Activated gamma-delta T cell treated with Interleukin-2 at 50 U/mL for 16 hours (primary cell): ENCODE measurements at regions not wholly inside any gene's neighbourhood (a gene's known extent, or its start where the extent isn't known, plus 50 kb on each side); places are given as distances from the start of the nearest gene placed in this dataset.
"Not testable (repeated sequence)": the region's sequence is repeated elsewhere in the genome, so short reads cannot be mapped to it uniquely, and the experiment has no call there.

Experiments
- DNase-seq: peaks from one replicate; pipeline ENCODE4 v3.0.0-alpha.2; 2020

DNA sequence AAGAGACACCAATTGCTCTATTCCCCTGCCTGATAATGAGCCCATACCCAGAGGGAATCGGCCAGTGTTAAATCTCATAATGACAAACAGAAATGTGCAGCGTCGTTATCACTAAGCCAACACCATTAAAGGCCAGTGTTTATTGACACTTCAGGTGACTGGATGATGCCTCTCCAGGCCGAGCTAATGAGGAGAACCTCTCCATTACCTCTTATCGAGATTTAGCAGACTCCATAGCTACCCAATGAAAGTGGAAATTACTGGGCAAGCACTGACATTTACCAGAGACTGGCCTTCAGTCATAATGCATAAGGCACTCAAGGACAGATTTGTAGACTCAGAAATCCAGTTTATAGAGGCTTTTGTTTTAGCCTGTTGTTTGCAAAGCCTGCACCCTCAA lies 669.5 kb downstream of the MAFB start:
- no peak for DNase-seq

DNA sequence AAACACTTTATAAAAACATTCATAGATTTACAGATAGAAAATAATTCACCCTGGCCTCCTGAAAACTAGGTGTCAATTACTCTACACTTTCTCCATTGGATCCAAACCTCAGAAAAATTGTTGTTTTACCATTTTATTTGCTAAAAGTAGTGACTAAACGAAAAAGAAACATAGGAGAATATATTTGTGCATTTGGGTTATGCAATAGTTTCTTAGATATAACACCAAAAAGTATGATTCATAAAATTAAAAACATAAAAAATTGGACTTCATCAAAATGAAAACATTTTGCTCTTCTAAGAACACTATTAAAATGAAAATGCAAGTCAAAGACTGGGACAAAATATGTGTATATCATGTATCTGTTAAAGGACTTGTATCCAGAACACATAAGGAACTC lies 671.3 kb downstream of the MAFB start:
- no peak for DNase-seq

DNA sequence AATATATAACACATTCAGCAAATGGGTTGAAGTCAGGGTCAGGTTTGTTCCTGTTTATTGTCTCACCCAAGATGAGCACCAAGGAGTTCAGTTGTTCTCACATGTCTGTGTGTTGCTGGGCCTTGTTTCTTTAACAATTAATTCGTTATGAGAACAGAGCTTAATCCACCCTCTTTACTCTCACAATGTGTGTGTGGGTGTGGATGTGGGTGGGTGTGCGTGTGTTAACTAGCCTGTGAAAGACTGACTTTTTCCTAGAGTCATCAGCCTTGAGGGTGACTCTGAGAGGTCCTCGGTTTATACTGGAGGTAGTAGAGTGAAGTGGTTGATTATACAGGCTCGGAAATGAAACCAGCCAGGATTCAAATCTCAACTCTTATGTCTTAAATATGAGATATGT lies 672.1 kb downstream of the MAFB start:
- DNase-seq, result no peak

DNA sequence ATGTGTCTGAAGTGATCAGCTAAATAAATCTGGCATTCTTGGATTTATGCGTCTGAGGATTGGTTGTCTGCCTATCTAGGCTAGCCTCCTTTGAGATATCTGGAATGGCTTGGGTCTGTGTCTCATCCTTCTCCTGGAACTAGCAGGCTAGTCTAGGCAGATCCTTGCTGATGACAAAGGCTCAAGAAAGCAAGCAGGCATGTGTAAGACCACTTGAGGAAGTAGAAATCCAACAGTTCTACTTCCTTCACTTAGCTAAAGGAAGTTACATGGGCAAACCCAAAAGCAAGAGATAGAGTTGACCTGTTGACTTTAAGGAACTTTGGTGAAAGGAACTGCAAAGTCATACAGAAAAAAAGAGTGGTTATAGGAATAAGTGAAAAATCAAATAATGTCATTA lies 672.6 kb downstream of the MAFB start:
- DNase-seq, result no peak

DNA sequence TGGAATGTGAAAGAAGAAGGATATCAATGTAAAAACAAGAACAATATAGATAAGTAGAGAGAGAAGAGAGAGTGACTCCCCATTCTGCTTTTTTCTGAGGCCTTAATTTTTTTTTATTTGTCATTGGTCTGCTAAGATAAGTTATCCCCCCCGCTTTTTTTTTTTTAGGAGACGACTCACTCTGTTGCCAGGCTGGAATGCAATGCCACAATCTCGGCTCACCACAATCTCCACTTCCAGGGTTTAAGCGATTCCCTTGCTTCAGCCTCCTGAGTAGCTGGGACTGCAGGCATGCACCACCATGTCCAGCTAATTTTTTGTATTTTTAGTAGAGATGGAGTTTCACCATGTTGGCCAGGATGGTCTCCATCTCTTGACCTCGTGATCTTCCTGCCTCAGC lies 677.0 kb downstream of the MAFB start:
- not testable (repeated sequence) for DNase-seq

DNA sequence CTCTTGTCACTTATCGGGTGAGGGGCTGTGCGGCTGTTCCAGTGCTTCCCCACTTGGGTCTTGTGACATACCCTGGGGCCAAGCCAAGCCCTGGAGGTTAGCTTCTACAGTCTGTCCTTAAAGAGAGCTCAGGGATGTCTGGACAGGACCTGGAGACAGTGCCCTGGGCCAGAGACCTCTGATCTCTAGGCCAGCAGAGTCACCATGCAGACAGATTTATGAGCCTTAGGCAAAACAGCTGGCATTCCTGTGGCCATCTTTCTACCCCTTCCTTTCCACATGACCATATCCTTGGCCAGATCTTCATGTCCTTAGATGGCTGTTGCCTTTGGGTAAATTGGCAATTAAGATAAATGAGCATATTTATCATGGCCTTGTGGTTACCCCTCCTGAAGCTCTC lies 678.6 kb downstream of the MAFB start:
- no peak for DNase-seq

DNA sequence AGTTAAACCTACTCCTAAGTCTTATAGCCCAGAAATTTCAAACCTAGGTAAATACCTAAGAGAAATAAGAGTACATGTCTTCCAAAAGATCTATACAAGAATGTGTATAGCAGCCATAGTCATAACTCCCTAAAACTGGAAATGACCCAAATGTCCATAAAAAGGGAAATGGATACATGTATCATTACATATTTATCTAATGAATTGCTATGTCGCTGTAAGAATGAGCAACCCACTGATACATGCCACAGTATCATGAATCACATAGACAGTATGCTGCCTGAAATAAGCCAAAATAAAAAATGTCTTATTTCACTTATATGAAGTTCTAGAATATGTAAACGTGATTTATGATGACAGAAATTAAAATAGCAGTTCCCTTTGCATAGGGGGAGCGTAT lies 679.5 kb downstream of the MAFB start:
- DNase-seq, result no peak

DNA sequence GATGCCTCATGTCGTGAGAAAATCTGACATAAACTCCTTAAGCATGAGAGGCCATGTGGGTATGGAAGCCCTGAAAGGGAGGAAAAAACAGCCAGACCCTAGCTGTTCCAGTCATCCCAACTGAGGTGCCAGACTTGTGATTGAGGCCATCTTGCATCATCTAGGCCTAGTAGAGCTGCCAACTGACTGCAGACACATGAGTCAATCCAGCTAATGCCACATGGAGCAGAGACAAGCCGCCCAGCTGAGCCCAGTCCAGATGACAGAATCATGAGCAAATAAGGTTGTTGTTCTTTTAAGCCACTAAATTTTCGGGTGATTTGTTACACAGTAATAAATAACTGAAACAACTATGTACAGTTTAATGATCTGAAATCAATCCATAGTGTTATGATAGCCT lies 680.9 kb downstream of the MAFB start:
- no peak for DNase-seq

DNA sequence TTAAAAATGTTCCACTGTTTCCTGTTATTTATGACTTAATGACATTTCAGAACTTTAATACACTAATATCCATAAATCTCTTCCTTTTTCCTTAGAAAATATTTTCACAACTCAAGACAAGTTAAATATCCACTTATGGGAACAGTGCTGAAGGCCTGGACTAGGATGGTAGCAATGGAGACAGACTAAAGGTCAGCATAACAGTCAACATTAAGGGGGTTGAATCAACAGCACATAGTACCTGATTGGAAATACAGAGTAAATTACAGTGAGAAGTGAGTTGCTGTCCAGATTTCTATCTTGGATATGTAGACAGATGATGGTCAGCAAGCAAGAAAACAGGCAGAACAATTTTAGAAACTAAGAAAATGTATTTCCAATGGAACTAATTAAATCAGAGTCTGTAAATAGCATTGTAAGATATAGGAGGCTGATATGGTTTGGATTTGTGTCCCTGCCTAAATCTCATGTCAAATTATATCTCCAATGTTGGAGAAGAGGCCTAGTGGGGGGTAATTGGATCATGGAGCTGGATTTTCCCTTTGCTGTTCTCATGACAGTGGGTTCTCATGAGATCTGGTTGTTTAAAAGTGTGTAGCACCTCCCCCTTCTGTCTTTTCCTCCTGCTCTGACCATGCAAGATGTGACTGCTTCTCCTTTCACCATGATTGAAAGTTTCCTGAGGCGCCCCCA lies 682.7 kb downstream of the MAFB start:
- DNase-seq, result no peak

DNA sequence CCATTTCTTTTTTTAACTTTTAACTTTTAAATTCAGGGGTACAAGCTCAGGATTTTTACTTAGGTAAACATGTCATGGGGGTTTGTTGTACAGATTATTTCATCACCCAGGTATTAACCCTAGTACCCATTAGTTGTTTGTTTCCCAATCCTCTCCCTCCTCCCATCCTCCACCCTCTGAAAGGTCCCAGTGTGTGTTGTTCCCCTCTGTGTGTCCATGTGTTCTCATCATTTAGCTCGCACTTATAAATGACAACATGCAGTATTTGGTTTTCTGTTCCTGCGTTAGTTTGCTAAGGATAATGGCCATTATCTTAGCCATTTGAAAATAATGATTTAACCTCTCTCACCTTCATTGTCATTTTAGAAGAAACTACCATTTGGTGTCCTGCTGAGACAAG lies 684.9 kb downstream of the MAFB start:
- DNase-seq, result not testable (repeated sequence)

DNA sequence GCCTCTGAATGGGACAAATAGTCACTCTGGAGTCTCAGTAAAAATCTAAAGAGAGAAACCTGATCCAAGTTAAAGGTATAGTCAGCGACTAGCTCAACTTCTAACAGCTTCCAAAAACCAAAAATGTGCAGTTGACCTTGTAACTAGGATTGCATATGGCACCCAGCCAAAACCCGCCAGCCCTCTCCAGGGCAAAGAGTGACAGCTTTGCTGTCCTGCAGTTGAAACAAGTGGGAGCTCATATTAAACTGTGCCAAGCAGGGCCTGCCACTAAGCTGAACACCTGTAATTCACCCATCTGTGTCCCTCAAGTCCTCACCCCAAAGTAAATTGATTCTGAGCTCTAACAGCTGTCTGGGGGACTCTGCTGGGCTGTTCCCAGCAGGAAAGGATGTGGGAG lies 695.3 kb downstream of the MAFB start:
- DNase-seq, result no peak

DNA sequence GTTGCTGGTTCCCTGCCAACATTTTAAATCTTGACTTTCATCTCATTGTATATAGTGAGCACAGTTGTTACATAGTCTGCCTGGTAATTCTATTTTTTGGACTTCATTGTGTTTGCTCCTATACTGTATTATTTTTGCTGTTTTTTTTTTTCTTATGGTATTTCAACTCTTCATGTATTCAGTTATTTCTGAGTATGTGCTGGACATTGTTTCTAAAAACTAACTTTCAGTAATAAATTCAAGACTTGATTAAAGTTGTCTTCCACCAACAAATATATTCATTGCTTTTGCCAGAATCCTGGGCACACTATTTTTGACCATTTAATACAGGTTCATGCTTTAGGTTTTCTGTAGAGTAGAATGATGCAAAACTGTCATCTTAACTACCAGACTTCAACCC lies 698.3 kb downstream of the MAFB start:
- no peak for DNase-seq

DNA sequence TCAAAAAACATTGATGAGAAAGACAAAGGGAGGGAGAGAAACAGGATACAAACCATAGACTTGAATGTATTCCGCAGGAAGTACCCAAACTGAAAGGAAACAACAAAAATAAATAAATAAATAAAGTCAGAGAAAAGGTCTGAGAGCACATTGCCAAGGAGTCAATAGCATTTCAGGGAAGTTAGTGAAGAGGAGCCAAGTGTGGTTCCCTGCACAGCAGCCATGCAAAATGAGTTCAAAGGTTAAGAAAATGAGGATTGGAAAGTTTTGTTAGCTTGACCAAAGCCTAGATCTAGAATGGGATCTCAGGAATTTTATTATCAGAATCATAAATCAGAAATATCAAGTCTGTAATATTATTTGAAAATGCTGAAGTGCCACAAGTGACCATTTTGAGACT lies 700.0 kb downstream of the MAFB start:
- no peak for DNase-seq

DNA sequence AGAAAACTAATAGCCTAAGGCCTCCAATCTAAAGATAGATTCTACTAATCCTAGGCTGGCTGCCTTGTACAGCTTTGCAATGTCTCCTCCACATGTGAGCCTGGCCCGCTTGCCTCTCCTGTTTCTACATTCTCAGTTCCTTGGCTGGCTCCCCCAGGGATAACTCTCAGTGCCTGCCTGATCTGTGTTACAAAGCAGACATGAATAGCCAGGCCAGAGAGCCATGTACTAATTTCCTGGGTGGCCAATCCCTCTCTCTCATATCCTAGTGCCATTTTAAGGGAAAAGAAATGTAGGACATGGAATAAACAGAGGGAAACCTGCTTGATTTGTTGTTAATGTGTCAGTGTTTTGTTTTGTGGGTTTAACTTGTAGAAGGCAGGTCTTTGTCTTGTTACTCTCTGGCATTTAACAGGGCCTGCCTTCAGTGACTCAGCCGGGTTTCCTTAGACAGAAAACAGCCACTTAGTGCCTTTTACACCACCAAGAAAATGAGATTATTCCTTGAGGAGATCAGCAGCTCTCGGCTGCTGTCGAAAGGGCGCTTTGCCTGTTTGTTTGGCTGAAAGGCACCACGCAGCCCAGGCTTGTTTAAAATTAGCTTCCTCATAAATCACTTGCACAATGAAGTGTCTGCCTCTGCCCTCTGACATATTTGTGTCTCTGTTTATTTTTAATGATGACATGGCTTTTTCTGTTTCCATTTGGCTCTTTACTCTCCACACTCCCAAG lies 702.7 kb downstream of the MAFB start:
- DNase-seq, result no peak

DNA sequence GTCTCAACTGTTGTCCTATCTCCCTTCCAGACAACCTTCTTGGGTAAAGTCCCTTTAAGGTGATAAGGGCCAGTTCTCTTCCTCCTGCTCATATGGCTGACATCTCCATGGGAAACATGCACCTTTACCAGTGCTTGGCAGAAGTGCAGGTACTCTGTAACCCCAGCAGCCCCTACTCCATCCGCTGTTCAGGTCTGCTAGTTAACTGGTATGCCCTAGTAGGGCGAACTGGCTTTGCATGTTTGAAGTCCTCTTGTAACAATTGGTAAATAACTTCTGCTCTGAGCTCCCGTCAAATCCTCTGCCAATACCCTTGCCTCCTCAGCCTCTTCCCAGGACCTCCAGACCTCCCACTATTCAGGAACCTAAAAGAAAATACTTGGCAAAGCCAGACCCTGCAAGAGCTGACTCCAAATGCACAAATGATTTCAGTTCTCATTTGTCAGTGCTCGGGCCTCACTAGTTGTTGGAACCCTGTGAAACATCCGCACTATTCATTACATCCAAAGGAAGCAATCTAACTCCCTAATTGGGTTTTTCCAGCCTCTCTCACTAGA lies 703.7 kb downstream of the MAFB start:
- no peak for DNase-seq

DNA sequence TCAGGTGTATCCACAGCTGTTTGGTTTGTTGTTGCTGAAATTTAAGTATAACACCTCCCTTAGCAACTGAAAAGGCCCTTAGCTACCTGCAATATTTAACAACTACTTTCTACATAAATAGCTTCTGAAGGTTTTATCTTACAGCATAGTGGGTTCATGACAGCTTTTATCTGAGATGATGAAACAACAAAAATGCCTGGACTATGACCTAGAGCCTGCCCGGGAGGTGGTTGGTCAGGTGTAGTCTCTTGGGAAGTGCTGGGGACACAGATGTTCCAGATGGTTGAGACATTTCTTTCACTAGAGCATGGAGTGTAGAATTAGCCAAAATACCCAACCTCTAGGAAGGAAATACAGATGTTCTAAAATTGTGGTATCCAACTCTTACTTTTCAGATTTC lies 705.4 kb downstream of the MAFB start:
- DNase-seq, result no peak

DNA sequence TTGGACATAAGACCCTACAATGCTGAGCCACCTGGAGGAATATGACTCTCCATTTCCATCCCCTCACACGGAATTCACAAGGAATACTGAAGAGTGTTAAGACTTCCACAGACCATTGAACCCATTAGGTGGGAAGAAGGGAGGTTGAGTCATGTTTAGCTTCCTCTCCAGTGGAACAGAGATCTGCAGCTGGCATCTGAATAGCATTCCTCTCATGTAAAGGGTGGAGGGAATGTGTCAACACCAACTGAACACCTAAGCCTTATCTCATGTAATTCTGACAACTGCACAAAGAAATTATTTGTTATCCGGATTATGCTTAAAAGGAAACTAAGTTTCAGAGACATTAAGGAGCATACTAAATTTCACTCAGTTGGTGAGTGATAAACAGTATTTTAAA lies 705.9 kb downstream of the MAFB start:
- DNase-seq, result no peak

DNA sequence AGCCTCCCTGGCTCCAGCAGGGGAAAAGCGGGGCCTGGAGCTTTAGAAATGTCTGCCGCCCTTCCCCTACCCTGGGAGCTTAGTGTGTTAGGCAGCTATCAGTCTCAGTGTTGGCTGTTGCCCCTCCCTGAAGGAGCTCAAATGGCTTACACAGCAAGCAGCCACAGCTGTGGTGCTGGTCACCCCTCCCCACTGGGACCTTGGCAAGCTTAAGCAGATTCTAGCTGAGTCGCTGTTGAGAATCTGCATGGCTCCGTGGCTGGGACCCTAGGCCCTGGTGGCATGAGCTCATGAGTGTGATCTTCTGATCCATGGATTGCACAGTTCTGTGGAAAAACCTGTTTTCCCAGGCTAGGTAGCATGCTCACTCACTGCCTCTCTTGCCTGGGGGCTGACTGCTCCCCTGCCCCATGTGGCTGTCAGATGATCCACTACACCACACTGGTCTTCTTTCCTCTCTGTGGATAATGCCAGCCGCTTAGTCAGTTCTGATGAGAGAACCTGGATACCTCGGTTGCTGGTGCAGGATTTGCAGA lies 714.0 kb downstream of the MAFB start:
- DNase-seq, result no peak

DNA sequence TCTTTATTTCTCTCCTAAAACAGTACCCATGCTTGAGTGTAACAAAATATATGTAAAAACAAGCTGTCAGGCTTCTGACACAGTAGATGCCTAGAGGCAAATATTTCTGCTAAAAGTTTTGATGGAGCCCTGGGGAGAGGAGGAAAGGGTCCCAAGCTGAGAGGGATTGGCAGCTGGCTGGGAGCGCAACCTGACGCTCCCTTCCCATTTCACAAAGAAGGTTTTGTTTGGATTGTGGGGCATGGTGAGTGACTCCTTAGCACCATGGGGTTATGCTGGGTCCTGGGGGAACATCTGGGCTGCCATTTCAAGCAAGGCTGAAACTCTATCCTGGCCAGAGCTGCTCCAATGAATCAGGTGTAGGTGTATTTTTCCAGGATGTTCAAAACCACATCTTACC lies 720.5 kb downstream of the MAFB start:
- no peak for DNase-seq

DNA sequence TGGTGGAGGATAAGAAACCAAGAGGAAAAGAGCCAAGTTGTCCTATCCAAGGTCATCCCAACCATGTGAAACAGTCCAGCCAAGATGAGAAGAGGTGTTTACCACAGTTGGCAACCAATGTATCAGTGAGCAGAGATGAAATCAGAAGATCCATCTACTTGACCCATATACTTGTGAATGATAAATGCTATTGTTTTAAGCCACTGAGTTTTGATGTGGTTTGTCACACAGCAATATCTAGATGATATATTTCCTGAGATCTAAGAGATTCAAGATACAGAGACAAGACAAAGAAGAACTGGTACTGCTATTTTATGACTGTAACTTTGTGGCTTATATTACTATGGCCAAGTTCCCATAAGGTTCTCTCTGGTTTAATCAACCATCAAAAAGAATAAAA lies 721.2 kb downstream of the MAFB start:
- DNase-seq, result no peak

DNA sequence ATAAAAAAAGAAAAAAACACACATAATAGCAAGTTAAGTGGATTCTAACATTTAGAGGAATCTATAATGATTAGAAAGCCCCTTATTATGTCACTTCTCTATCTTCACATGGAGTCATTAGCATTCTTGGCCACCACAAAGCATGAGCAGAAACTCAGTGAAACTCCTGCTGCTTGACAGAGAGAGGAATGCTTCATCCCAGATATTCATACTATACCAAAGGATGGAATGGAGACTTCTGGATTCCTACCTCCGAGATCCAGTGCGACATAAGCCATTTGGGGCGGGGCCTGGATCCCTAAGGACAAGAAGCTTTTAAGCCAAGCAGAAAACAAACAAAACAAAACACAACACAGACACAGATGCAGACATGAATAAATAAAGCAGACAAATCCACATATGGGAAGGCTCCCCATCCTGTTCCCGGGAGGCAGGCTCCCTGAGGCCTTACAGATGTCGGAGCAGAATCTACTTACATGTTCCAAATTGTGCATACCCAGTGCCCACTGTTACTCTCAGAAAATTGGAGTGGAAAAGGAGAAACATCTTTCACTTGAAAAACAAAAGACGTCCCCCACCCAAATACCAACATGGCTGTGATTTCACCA lies 727.3 kb downstream of the MAFB start:
- DNase-seq, result no peak

DNA sequence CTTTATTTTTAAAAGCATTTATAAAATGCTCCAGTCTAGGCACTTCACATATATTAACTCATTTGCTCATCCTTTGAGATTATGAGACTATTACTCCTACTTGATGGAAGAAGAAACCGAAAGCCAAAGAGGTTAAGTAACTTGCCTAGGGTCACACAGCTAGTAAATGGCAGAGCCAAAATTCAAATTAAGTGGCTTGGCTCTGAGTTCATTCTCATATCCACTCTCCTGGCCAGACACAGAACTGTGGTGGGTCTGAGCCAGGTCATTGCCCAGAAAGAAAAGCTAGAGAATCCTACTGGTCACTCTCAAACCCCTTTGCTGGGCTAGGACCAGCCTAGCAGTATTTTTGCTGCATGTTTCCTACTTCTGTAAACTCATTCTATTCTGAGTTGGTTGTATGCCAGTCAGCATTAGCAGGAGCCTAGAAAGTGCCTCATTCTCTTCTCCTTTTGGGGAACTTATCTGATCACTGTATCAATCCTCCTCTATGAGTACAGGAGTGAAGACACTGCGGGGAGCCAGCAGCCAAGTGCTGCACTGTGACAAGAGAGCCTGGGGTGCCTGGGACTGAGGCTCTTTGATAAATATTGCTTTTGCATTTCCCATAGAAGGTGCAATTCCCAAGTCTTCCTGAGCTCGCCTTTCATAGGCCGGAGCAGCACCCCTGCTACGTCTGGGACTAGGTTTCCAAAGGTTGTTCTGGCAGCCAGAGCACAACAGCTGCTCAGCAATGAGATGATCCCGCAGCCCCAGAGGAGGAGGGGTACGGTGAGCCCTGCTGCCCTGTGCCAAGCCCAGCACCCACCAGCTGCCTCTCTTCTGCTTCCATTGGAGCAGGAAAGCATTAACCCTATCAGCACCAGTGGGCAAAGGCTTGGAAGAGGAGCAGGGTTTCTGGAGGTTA lies 728.3 kb downstream of the MAFB start:
- DNase-seq, result no peak

DNA sequence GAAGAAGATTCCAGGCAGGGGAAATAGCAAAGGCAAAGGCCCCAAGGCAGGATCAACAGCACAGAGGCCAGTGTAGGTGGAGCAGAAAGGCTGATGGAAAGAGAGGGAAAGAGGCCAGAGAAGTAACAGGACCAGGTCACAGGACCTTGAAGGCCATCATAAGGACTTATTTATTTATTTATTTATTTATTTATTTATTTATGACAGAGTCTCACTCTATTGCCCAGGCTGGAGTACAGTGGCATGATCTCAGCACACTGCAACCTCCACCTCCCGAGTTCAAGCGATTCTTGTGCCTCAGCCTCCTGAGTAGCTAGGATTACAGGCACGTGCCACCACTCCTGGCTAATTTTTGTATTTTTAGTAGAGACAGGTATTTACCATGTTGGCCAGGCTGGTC lies 731.1 kb downstream of the MAFB start:
- not testable (repeated sequence) for DNase-seq
